Fibroblast of lung (primary cell): ENCODE measurements at regions not wholly inside any gene's neighbourhood (a gene's known extent, or its start where the extent isn't known, plus 50 kb on each side); places are given as distances from the start of the nearest gene placed in this dataset.
A peak's percentile ranks its signal among the peaks of the same experiment; 100 is the strongest.

Experiments used
- DNase-seq, 2 donors: peaks; one replicate each; pipeline versions ENCODE4 v3.0.0 to v3.0.0-alpha.2; 2010; ENCODE audit warnings: low read depth in 2 of 2
- H2AFZ ChIP-seq: 2 replicates; pipeline ENCODE4 v1.5.1; 2012; ENCODE audit warnings: low read length, control low read depth, inconsistent platforms
- H3K27ac ChIP-seq: 2 replicates; pipeline ENCODE4 v1.5.1; 2011; ENCODE audit warnings: low read length, control low read depth; ENCODE audit not compliant: insufficient read depth
- H3K27me3 ChIP-seq: 2 replicates; pipeline ENCODE4 v1.5.1; 2011; ENCODE audit warnings: mild to moderate bottlenecking, low read length; ENCODE audit not compliant: control insufficient read depth, insufficient read depth
- H3K36me3 ChIP-seq: 2 replicates; pipeline ENCODE4 v1.5.1; 2011; ENCODE audit warnings: low read length; ENCODE audit not compliant: control insufficient read depth, insufficient read depth
- H3K4me1 ChIP-seq: 2 replicates; pipeline ENCODE4 v1.5.1; 2011; ENCODE audit warnings: low read length; ENCODE audit not compliant: control insufficient read depth, insufficient read depth; ENCODE audit errors: extremely low read depth
- H3K4me2 ChIP-seq: 2 replicates; pipeline ENCODE4 v1.5.1; 2011; ENCODE audit warnings: low read length, control low read depth; ENCODE audit not compliant: insufficient read depth; ENCODE audit errors: extremely low read depth
- H3K4me3 ChIP-seq, 4 experiments: fragments of 200-600 bp in 1 of 4; sonication (generic) in 1 of 4; replicated peaks in 1 of 4; 2 replicates each; pipeline ENCODE4 v1.5.1; 2011 to 2016; ENCODE audit warnings: low read length in 4 of 4, low read depth in 3 of 4, mild to moderate bottlenecking in 3 of 4, control low read depth in 2 of 4, inconsistent platforms in 1 of 4, mixed read lengths in 1 of 4; ENCODE audit not compliant: insufficient read depth in 1 of 4; ENCODE audit errors: control extremely low read depth in 1 of 4
- H3K79me2 ChIP-seq: 2 replicates; pipeline ENCODE4 v1.5.1; 2012; ENCODE audit warnings: mild to moderate bottlenecking, low read length, inconsistent platforms; ENCODE audit not compliant: control insufficient read depth, insufficient read depth
- H3K9ac ChIP-seq: 2 replicates; pipeline ENCODE4 v1.5.1; 2011; ENCODE audit warnings: mild to moderate bottlenecking, low read length, control low read depth; ENCODE audit not compliant: insufficient read depth
- H3K9me3 ChIP-seq: 2 replicates; pipeline ENCODE4 v1.5.1; 2012; ENCODE audit warnings: low read depth, low read length; ENCODE audit not compliant: control insufficient read depth, insufficient read depth
- H4K20me1 ChIP-seq: 2 replicates; pipeline ENCODE4 v1.5.1; 2011; ENCODE audit warnings: low read length; ENCODE audit not compliant: control insufficient read depth, insufficient read depth; ENCODE audit errors: extremely low read depth
- EZH2 ChIP-seq: IDR thresholded peaks from 2 replicates; pipeline ENCODE4 v1.5.1; 2012; ENCODE audit warnings: low read length, control low read depth, mild to moderate bottlenecking; ENCODE audit errors: missing control alignments
- TF ChIP-seq, protein P1 (sequence below), 2 donors: IDR thresholded peaks in 1 of 2; conservative IDR thresholded peaks in 1 of 2; 1 replicate in 1 of 2; 2 replicates in 1 of 2; pipeline ENCODE4 v1.5.1; 2011 to 2012; ENCODE audit warnings: low read length in 2 of 2, control low read depth in 1 of 2, inconsistent platforms in 1 of 2, low read depth in 1 of 2, mild to moderate bottlenecking in 1 of 2

DNA sequence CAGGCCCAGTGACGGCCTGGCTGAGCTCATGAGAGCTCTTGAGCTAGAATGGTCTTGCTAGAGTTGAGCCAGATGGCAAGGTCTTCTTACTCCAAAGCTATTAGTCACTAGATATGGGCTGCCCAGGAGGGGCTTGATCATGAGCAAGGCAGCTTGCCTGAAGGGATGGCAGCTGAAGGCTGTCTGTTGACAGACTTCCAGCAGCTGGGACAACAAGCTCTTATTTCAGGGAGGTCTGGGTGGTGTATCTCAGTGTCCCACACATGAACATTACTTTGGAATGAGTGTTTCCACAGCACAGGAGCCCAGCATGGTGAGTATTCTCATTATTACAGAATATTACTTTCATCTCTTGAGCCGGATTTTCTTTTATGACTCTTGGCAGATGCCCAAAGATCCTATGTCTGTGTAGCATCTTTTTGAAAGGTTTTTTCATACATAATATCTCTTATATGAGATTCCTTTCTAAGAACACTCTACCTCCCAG is 414.1 kb downstream of the ARHGEF28 start:
- Histone ChIP-seq H3K4me3 (no peak overlapping the region), H3K36me3 (no peaks in the 10 kb centered on the region), H3K9me3 (no peaks in the 10 kb centered on the region), H3K79me2 (no peaks in the 10 kb centered on the region), H2AFZ (no peak overlapping the region), H3K27ac (no peak overlapping the region), H4K20me1 (no peaks in the 10 kb centered on the region), H3K9ac (no peak overlapping the region), H3K4me2 (no peak overlapping the region), H3K4me1 (no peaks in the 10 kb centered on the region), H3K27me3 (no peaks in the 10 kb centered on the region)
- DNase-seq: peak; percentile 73 to 96
- no peak for TF ChIP-seq EZH2
- TF ChIP-seq, protein P1, sequence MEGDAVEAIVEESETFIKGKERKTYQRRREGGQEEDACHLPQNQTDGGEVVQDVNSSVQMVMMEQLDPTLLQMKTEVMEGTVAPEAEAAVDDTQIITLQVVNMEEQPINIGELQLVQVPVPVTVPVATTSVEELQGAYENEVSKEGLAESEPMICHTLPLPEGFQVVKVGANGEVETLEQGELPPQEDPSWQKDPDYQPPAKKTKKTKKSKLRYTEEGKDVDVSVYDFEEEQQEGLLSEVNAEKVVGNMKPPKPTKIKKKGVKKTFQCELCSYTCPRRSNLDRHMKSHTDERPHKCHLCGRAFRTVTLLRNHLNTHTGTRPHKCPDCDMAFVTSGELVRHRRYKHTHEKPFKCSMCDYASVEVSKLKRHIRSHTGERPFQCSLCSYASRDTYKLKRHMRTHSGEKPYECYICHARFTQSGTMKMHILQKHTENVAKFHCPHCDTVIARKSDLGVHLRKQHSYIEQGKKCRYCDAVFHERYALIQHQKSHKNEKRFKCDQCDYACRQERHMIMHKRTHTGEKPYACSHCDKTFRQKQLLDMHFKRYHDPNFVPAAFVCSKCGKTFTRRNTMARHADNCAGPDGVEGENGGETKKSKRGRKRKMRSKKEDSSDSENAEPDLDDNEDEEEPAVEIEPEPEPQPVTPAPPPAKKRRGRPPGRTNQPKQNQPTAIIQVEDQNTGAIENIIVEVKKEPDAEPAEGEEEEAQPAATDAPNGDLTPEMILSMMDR (conservative IDR thresholded peaks at IDR 0.05 in 1 of 2, IDR thresholded peaks at IDR 0.05 in 1 of 2; ENCODE audit: low read depth in 1 of 2, low read length in 2 of 2): no peak

DNA sequence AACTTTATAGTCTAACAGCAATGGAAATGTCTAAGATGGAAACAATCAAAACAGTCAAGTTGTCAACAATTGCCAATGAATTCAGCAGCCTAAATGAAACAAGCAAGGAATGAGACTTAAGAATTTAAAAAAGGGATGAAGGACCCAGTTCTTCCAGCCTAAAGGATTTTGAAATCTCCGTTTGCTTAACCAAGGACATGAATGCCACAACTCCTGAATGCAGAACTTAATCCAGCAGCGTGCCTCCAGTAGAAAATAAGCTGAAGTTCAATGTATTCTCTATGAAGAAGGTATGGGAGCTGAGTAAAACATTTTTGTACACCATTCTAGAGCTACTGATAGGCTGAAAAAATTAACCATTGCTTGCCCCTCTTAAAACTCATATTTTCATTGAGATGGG is 411.3 kb downstream of the ARHGEF28 start:
- H3K36me3 ChIP-seq: no peaks in the 10 kb centered on the region
- no peaks in the 10 kb centered on the region for H3K4me1 ChIP-seq
- H3K4me3 ChIP-seq: no peak overlapping the region

DNA sequence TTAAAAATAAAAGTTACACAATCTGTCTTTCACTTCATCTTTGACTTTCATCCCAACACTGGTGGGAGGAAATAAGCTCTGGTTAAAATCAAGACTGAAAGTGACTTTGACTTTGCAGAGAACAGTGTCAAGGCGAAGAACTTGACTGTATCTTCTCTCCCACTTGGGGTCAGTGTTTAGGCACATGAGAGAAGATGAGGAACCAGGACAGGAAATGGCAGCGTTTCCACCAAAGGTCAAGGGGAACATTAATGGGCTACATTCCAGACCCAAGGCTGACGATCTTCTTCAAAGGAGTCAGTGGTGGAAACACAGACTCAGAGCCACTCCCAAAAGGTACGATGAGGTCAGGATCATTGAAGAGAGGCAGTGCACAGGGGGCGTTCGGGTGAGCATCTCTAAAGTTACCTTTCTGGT is 409.5 kb downstream of the ARHGEF28 start:
- H3K4me1 ChIP-seq: no peaks in the 10 kb centered on the region
- DNase-seq: peak; percentile 74 to 79
- no peaks in the 10 kb centered on the region for H3K79me2 ChIP-seq
- peak overlapping the region; percentile 13 for H3K4me2 ChIP-seq
- H4K20me1 ChIP-seq: no peaks in the 10 kb centered on the region
- no peaks in the 10 kb centered on the region for H3K9me3 ChIP-seq
- H3K36me3 ChIP-seq: no peaks in the 10 kb centered on the region
- no peak overlapping the region for H3K27ac ChIP-seq
- H3K4me3 ChIP-seq: no peak overlapping the region
- no peak overlapping the region for H3K9ac ChIP-seq
- H3K27me3 ChIP-seq: no peaks in the 10 kb centered on the region
- peak overlapping the region; percentile 32 for H2AFZ ChIP-seq
- TF ChIP-seq EZH2: no peak
- TF ChIP-seq, protein P1 (conservative IDR thresholded peaks at IDR 0.05 in 1 of 2, IDR thresholded peaks at IDR 0.05 in 1 of 2; ENCODE audit: low read depth in 1 of 2, low read length in 2 of 2): peak; percentile 56 to 58

More for the DNA sequence above, 411.3 kb downstream of the ARHGEF28 start:
- H3K9ac ChIP-seq: no peak overlapping the region
- TF ChIP-seq, protein P1 (conservative IDR thresholded peaks at IDR 0.05 in 1 of 2, IDR thresholded peaks at IDR 0.05 in 1 of 2; ENCODE audit: low read depth in 1 of 2, low read length in 2 of 2): no peak
- TF ChIP-seq EZH2: no peak
- DNase-seq: no peak
- no peak overlapping the region for H3K27ac ChIP-seq
- no peaks in the 10 kb centered on the region for H3K79me2 ChIP-seq
- no peaks in the 10 kb centered on the region for H3K9me3 ChIP-seq
- H3K27me3 ChIP-seq: no peaks in the 10 kb centered on the region
- no peaks in the 10 kb centered on the region for H4K20me1 ChIP-seq
- H2AFZ ChIP-seq: no peak overlapping the region
- no peak overlapping the region for H3K4me2 ChIP-seq
